NCI-H2171 (cell line): ENCODE measurements at regions not wholly inside any gene's neighbourhood (a gene's known extent, or its start where the extent isn't known, plus 50 kb on each side); places are given as distances from the start of the nearest gene placed in this dataset.

Experiments used
- DNase-seq: peaks from one replicate; lab custom pipeline; 2025; lab: John Stamatoyannopoulos, UW

DNA sequence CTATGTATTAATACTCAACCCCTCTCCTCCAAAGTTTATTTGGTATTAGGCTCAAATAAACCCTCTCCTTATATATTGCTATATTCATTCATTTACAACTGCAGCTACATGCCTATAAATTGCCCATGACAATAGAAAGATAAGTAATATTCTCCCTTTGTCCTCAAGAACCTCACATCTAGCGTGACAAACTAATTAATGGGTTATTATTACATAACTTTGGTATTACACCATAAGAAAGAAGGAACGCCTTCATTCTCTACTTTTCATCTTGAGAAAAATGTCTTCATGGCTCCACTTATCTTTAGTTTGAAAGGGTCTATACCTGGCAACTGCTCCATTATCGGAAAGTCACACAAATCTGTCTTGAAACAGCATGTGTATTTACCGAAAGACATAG lies 157.7 kb upstream of the RASGEF1B start:
- no peak for DNase-seq

DNA sequence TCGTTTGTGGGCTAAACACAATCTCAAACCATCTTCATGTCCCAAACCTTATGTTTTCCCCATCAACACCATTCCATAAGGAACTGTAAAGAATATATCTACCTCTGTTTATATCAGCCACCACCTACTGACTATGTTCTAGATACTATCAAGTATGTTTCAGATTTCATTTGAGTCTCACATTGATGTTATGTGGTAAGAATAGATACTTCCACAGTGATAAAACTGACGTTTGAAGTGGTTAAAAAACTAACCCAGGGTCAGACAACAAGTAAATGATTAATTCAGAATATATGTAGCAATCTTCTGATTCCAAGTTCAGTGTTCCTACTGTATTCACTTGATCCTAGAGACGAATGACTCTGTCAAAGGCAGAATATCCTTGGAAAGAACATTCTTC lies 156.8 kb upstream of the RASGEF1B start:
- no peak for DNase-seq

DNA sequence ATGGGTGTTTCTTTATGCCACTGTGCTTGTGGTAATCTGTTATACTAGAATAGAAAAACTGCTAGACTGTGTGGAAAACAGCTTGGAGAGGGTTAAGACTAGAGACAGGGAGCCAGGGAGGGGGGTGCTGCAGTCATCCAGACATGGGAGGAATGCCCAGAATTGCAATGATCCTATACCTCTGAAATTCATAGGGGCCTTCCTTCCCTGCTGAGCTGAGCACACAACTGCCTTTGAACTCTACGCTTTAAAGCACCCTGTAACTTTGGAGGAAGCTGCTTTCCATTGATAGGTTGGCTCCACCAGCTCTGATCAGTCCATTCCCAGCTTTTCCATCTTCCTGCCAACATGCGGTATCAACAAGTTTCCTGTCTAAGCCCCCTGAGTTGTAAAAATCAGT lies 155.9 kb upstream of the RASGEF1B start:
- no peak for DNase-seq

DNA sequence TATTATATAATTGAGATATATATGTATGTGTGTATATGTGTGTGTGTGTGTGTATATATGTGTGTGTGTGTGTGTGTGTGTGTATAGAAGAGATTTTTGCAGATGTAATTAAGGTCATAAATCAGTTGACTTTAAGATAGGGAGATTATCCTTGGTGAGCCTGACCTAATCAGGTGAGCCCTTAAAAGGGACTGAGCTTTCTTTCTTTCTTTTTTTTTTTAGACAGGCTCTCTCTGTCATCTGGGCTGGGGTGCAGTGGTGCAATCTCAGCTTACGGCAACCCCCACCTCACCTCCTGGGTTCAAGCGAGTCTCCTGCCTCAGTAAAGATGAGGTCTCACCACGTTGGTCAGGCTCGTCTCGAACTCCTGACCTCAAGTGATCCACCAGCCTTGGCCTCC lies 155.1 kb upstream of the RASGEF1B start:
- no peak for DNase-seq

DNA sequence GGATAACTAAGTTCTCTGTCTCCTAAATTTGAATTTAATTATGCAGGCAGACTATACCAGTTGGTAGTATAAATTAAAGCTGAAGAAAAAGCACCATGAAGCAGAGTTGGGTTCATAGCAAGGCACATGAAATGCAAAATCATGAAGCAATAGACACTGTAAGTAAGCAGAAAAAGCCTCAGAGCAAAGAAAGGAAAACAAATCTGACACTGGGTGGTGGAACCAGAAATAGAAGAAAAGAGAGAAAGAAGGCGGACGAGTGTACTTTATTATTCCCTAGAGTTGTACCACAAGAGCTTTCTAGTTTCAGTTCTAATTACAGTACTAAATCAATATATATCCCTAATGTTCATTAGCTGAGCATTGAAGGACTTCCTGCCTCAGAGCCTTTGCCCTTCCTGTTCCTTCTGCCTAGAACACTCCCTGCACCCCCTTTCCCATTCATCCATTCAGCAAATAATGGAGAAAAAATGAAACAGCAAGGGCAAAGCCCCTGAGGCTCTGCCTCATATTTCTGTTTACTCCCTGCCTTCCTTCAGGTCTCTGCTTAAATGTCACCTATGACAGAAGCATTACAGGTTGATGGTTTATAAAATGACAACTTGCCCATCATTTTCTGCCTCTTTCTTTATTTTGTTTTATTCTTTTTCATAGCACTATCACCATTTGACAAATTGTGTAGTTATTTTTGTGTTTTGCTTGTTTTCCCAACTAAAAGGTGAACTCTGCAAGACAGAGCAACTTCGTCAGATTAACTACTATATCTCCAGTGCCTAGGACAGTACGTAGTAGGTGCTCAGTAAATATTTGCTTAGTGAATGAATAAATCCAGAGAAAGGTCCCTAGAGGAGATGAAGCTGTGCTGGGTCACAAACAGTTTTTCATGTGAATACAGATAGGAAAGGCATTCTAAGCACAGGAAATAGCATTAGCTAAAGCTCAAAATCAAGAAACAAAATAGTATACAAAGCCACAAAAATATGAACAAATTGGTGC lies 154.0 kb upstream of the RASGEF1B start:
- DNase-seq = no peak

DNA sequence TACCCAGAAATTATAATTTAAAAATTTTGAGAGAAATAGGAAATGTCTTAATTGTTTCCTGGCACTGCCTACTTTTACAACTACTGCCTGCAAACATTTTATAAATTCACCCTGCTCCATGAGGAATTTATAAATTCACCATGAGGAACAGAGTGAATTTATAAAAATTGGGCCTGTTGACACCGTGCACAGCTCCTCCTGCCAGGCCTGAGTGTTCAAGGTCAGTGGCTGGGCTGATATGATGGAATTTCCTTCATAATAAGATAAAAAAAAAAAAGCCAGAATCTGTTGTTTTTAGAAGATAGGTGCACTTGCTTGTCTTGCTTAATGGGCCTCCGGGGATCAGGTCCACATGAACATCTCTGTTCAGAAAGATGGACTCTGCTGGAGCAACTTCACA lies 151.7 kb upstream of the RASGEF1B start:
- DNase-seq = no peak

DNA sequence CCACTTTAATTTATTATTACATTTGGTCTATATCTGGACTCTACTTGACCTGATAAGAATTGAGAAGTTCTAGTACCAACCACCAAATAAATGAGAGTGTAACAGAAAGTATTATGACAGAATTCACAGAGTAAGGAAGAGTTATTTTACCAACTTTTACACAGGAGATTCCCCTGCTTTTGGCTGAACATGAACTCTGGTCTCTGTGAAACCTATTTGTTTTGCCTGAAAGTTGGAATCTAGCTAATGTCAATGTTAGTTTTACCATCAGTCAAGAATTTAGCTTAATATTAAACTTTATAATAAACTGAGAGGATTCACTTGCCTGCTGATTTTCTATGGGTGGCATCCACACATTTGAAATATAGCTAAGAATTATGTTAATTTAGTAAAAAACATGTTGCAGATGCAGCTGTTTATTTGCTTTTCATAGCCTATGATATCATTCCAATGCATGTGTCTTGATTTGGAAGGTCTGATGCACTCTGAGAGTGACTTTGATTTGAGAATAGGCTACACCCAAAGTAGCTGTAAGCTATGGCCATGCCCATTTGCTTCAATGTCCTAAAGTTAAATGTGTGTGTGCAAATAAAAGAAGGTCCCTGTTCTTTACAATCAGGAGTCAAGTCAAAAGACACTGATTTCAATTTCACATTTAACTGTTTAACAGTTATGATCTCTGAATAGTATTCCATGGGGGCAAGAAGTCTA lies 150.9 kb upstream of the RASGEF1B start:
- DNase-seq = no peak

DNA sequence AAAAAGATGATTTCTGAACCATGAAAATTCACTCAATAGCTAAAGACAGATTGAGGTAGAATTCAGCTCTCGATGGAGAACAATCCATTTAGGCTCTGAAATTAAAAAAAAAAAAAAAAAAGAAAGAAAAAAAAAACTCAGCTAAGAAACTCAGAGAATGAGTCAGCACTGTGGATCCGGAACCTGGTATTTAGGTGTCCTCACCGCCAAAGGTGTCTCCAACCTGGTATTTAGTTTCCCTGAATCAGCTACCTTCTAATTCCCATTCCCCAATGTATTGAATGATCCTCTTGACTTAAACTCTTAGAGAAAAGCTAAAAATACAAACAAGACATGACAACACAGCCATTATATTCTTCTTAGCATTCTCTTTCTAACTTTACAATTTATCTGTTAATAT lies 150.3 kb upstream of the RASGEF1B start:
- DNase-seq = no peak

DNA sequence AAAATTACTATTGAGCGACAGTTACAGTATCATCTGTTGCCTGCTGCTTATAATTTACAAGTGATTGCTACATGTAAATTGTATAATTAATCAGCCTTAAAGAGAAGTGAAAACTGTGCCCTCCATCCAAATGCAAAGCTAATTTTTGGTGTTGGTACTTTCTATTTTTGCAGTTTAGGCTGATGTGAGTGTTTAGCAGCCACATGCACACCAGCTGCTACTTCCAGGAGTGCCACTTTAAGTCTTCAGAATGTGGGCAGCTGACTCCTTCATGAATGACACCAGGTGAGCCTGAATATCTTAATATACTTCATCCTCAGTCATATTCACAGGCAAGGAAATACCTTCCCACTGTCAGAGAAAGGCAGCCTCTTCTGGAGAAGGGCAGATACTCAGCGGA lies 149.8 kb upstream of the RASGEF1B start:
- DNase-seq = no peak

DNA sequence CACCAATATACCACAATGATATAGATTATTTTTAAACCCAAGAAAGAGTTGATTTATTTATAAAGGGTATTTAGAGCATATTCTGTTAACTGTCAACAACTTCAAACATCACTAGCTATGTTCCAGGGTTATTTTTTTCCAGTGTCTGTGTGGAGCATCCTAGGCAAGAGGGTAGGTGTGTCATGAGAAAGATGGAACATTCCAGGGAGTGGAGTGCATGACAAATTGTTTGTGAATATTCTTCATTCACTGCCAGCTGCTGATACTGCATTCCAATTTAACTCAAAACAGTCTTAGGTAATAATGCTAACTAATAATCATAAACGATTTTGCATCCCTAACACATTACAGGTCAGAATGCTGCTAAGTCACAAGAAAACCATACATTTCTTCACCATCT lies 148.7 kb upstream of the RASGEF1B start:
- no peak for DNase-seq

DNA sequence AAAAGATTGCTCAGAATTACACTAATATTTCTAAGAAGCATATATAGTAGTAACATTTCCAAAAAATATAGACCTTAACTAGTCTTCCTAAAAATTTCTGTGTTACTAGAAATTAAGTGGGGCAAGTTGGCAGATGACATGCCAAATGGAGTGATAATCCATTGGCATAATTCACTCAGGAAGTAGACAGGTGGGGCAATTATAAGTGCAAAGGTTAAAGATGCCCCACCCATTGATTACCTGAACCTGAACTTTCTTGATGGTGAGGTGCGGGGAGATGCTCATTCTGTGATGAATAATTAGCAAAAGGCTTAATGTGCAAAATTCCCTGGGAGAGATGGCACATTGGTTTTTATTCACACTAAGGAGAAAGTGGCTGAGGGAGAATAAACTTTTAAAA lies 145.8 kb upstream of the RASGEF1B start:
- no peak for DNase-seq

DNA sequence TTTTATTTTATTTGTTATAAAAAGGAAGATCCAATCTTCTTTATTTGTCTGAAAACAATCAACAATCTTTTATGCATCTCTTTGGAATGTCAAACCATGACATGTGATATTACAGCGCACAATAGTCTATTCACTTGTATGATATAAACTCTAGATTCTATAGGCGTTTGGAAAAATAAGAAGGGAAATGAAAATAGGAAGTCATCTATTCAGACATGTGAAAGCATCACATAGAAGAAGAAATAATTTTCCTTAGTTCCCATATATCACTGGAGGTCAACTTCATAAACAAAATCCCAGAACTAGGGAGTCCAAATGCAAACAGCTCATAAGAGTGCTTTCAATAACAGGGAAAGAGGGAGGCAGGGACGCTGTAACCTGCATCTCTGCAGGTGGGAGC lies 139.5 kb upstream of the RASGEF1B start:
- no peak for DNase-seq

DNA sequence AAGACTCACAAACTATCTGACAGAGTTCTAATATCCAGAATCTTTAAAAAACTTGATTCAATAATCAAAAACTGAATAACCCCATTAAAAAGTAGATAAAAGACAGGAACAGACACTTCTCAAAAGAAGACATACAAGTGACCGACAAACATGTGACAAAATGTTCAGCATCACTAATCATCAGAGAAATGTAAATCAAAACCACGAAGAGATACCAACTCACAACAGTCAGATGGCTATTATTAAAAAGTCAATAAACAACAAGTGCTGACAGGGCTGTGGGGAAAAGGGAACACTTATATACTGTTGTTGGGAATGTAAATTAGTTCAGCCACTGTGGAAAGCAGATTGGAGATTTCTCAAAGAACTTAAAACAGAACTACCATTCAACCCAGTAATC lies 138.1 kb upstream of the RASGEF1B start:
- no peak for DNase-seq

DNA sequence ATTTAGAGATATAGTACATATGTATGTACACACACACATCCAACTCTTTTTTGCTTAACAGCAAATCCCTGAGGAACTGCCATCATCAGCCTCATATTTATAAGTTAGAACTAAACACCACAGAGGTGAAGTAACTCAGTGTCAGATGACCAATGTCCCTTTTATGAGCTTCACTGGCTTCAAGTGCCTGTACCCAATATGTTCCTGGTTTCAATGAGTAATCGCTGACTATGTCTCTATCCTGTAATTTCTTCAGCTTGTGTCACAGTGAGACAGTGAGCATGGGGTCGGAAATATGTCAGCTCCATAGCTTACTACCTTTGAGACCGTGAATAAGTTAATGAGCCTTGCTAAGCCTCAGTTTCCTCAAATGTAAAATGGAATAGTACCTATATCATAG lies 136.2 kb upstream of the RASGEF1B start:
- no peak for DNase-seq

DNA sequence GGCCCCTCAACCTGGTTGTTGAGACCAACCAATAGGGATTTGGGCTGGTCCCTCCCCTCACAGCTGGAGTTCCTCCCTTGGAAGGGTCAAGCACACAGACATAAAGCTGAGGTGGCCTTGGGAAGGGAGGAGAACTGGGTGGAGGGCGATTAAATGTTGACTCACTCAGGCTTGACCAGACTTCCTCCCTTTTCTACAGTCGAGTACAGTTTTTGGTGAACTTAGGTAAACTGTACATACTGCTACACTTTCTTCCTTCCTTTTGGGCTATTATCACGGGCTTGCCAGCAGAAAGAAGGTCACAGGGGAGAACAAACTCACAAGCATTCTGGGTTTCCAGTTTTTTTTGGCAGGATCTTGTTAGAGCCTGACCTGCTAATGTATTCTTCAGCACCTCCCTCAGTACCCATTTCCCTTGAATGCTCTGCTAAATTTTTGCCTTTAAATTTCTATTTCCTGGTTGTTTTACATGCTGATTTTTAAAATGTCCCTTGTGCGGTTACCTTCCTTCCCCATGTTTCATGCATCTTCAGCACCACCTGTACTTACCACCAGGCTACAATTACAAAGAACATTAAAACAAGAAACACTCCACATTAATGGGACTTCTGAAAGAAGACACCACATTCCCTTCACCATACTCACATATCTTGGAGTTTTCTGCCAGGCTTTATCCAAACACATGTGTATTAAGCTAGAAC lies 135.2 kb upstream of the RASGEF1B start:
- no peak for DNase-seq

DNA sequence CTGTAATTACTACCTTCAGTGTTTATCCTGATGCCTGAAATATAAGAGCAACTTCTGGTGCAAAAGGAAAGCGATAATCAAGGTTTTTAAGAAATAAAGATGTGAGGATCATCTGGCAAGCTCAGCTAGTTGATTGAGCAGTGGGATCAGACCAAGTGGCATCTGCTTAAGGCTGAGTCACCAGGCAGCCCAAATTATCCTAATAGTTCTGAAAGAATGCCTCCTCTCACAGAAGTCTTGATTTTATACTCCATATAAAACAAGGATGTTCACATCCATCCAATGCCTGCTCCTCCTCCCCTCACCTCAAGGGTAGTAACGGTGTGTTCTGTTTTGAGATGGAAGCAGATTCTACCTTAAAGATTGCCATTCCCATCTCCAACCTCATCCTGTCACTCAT lies 134.5 kb upstream of the RASGEF1B start:
- DNase-seq = no peak

DNA sequence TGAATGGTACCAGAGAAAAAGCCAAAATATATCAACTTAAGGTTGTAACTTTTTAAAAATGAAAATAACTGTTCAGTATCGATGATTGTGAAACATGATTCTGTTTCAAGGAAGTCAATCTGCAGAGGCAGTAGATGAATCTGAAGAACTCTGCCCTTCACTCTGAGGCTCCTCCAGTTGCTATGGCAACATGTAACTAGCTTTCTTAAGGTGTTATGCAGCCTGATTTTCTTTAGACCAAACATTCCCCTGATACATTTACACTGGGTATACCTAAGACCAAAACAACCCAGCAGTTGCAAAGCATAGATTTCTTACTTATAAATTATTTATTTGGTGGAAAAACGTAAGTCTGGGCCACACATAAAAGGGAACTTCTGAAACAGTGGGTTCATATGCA lies 133.6 kb upstream of the RASGEF1B start:
- DNase-seq = no peak

DNA sequence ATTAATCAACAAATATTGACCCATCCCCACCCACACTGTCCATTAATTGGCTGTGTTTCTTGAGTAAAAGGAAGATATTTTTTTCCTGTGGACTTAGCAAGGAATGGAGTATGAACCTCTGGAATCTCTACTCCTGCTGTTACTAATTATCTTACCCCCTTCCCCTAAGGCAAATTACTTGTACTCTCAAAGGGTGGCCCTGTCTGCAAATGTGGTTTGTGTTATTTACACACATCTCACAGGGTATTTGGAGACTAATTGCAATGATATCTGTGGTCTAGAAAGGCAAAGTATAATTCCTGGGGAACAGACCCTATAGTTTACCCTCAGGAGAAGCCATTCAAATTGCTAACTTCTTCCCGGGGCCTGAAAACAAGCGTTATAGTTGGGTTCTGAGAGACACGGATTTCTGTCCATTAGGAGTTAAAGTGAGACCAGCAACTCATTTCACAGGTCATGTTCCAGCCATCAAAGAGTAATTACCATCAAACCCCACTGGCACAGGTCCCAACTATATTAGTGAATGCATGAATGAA lies 133.0 kb upstream of the RASGEF1B start:
- DNase-seq = no peak

DNA sequence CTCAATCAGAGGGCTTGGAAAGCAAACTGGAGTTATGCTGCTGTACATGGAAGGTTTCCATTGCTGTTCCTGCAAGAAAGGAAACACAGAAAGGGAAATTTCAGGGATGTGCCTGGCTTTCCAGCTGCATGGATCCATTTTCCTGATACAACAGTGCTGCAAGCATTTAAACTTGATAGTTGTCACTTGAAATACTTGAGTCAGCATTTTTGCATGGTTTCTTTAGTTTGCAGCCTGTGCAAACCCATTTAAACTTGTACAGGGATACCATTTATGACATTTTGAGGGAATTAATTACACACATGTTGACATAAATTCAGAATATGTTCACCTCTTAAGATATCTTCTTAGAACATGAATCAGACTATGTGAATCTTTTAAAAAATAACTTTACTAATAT lies 131.1 kb upstream of the RASGEF1B start:
- DNase-seq = no peak

DNA sequence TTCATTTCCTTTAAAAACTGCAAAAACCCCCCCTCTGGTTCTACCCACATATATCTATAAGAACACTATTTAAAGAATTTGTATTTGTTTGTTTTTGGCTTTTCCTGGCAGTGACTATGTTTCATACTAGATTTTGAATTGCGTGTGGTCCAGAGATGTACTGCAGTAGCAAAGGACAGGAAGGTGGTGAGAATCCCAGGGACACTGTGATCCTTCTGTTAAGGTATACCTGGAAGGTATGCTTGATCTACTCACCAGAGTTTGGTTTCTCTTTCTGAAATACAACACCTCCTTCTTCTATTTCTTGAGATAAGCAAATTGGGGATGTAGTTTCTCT lies 129.6 kb upstream of the RASGEF1B start:
- DNase-seq = no peak

DNA sequence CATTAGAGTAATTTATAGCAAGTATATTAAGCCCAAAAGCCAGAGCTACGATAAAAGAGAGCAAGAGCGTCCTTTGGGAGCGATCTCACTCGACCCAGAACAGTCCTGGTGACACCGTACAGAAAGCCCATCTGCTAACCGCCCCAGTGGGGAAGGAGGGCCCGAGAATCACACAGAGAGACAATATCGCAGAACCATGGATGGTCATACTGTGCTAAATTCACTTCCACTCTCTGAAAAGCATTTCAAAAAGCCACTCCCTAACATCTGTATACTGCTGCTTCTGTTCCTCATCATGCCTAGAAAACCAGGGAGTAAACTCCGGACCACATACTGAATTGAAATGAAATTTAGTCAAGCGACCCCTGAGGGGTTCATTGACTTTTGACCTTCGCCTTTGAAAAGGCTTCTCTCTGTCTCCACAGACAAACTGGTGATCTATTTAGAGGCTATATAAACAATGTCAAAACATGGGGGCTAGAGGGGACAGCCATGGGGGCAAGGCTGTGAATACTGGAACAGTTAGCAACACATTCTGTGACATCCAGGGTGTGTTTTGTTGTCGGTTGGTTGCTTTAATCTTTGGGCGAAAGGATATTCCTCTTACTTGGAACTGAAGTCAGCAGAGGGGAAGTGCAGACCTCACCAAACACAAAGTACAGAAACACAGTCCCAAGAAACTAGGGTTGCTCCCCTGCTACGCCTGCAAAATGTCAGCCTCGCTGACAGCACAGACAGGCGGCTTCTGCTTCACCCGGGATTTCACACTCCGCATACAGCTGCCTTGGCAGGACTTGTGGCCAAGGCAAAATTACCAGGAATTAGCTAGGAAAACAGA lies 129.0 kb upstream of the RASGEF1B start:
- no peak for DNase-seq
